Right atrium auricular region (tissue), 2 donors: ENCODE measurements at regions not wholly inside any gene's neighbourhood (a gene's known extent, or its start where the extent isn't known, plus 50 kb on each side); places are given as distances from the start of the nearest gene placed in this dataset.

Experiments used
- DNase-seq: peaks from one replicate; pipeline ENCODE4 v3.0.0-alpha.2; 2019; ENCODE audit warnings: low spot score
- H3K27ac ChIP-seq, 2 donors: fragments of 200-600 bp; sonication (generic); 1 replicate in 1 of 2; 2 replicates in 1 of 2; pipeline ENCODE4 v1.5.1; 2016 to 2019
- H3K27me3 ChIP-seq, 2 donors: fragments of 200-600 bp; sonication (generic); one replicate each; pipeline versions ENCODE4 v1.5.1 to v1.6.0; 2017 to 2019
- H3K36me3 ChIP-seq: fragments of 200-600 bp; sonication (generic); one replicate; pipeline ENCODE4 v1.5.1; 2016
- H3K4me1 ChIP-seq, 2 donors: fragments of 200-600 bp; sonication (generic); one replicate each; pipeline versions ENCODE4 v1.5.1 to v1.6.0; 2017 to 2019
- H3K4me3 ChIP-seq, 2 donors: fragments of 200-600 bp; sonication (generic); 1 replicate in 1 of 2; 2 replicates in 1 of 2; pipeline ENCODE4 v1.5.1; 2017 to 2019; ENCODE audit warnings: mild to moderate bottlenecking in 1 of 2, moderate library complexity in 1 of 2
- H3K9me3 ChIP-seq, 2 donors: fragments of 200-600 bp; sonication (generic); one replicate each; pipeline ENCODE4 v1.5.1; 2019
- CTCF ChIP-seq, 2 donors: fragments of 200-600 bp; sonication (generic); IDR thresholded peaks; one replicate each; pipeline ENCODE4 v1.5.1; 2019; ENCODE audit warnings: antibody characterized with exemption in 2 of 2

GRCh38 chr2:22196806-22197205, 1073.0 kb downstream of the TDRD15 start:
- Histone ChIP-seq H3K4me3 (no peak overlapping the region), H3K4me1 (no peaks in the 10 kb centered on the region), H3K36me3 (no peaks in the 10 kb centered on the region), H3K27me3 (no peaks in the 10 kb centered on the region), H3K9me3 (no peaks in the 10 kb centered on the region), H3K27ac (no peak overlapping the region)
- DNase-seq = no peak
- TF ChIP-seq CTCF (IDR thresholded peaks at IDR 0.05) = no peak

- H3K27ac ChIP-seq = no peak overlapping the region
- H3K27me3 ChIP-seq = no peaks in the 10 kb centered on the region
- no peaks in the 10 kb centered on the region for H3K36me3 ChIP-seq
- H3K4me3 ChIP-seq = no peak overlapping the region
- H3K9me3 ChIP-seq = no peaks in the 10 kb centered on the region
- no peak for DNase-seq
- TF ChIP-seq CTCF (IDR thresholded peaks at IDR 0.05) = no peak
- H3K4me1 ChIP-seq = no peaks in the 10 kb centered on the region
Observed at GRCh38 chr2:22198381-22199283, 1074.9 kb downstream of the TDRD15 start.

- Histone ChIP-seq H3K9me3 (no peaks in the 10 kb centered on the region), H3K4me3 (no peak overlapping the region), H3K4me1 (no peaks in the 10 kb centered on the region), H3K36me3 (no peaks in the 10 kb centered on the region), H3K27me3 (no peaks in the 10 kb centered on the region), H3K27ac (no peak overlapping the region)
- no peak for DNase-seq
- no peak for TF ChIP-seq CTCF (IDR thresholded peaks at IDR 0.05)
Observed at GRCh38 chr2:22199994-22200393, 1076.2 kb downstream of the TDRD15 start.

GRCh38 chr2:22209545-22209944, 1085.8 kb downstream of the TDRD15 start:
- Histone ChIP-seq H3K9me3 (no peaks in the 10 kb centered on the region), H3K27me3 (no peaks in the 10 kb centered on the region), H3K4me3 (no peak overlapping the region), H3K4me1 (no peaks in the 10 kb centered on the region), H3K27ac (no peak overlapping the region), H3K36me3 (no peaks in the 10 kb centered on the region)
- no peak for DNase-seq
- TF ChIP-seq CTCF (IDR thresholded peaks at IDR 0.05) = no peak

GRCh38 chr2:22213237-22213636, 1089.5 kb downstream of the TDRD15 start:
- H3K27ac ChIP-seq = no peak overlapping the region
- no peaks in the 10 kb centered on the region for H3K4me1 ChIP-seq
- no peak for DNase-seq
- no peak for TF ChIP-seq CTCF (IDR thresholded peaks at IDR 0.05)
- H3K4me3 ChIP-seq = no peak overlapping the region
- no peaks in the 10 kb centered on the region for H3K27me3 ChIP-seq
- no peaks in the 10 kb centered on the region for H3K9me3 ChIP-seq
- no peaks in the 10 kb centered on the region for H3K36me3 ChIP-seq

- DNase-seq = no peak
- H3K27ac ChIP-seq = no peak overlapping the region
- H3K4me1 ChIP-seq = no peaks in the 10 kb centered on the region
- H3K4me3 ChIP-seq = no peak overlapping the region
- no peaks in the 10 kb centered on the region for H3K9me3 ChIP-seq
- H3K36me3 ChIP-seq = no peaks in the 10 kb centered on the region
- no peak for TF ChIP-seq CTCF (IDR thresholded peaks at IDR 0.05)
- H3K27me3 ChIP-seq = no peaks in the 10 kb centered on the region
Observed at GRCh38 chr2:22215517-22215916, 1091.7 kb downstream of the TDRD15 start.
